ENCODE measurements at regions not wholly inside any gene's neighbourhood (a gene's known extent, or its start where the extent isn't known, plus 50 kb on each side); places are given as distances from the start of the nearest gene placed in this dataset.

DNA sequence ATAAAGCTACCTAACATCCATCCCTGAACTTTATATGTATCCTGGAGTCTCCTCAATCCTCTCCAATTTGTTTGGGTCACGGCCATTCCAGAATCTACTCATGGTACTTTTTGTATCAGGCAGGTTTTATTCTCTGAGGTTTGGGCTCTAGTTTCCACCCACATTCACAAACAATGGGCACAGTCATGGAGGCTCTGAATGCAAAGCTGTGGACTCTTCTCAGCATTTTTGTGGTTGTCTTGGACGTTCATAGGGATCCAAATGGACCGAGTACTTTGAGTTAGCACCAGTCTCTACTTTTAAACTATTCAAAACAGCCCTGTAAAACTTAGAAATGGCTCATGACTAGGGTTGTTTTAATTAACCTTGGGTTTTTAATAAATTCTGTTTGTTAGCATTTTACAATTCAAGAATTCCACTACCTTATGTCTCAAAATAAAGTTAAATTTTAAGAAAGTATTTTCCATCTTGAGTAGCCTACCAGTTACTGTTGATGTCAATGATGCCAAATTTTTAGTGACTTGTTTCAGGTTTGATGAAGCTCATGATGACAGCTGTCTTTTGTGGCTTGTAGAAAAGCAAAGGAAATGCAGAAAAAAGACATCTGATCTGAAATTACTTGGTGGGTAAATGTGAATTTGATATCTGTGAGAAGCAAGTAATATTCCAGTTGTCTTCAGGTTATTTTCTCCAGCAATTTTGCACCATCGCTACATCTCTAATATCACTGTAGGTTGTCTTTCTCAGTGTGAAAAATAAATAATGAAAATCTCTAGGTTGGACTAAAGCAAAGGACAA lies 275.7 kb upstream of the THBS1 start:
- no peak overlapping the region for H3K9ac ChIP-seq (ENCODE audit: insufficient read length, low read depth)
- H3K4me1 ChIP-seq (ENCODE audit: insufficient read depth, insufficient read length), result no peaks in the 10 kb centered on the region
- DNase-seq (ENCODE audit: low read depth, low spot score), result no peak
- no peak for TF ChIP-seq ZNF274 (IDR thresholded peaks at IDR 0.05; ENCODE audit: low read depth, low read length)
- no peak for TF ChIP-seq YY1 (IDR thresholded peaks at IDR 0.05; ENCODE audit: insufficient read depth, insufficient read length)
- TF ChIP-seq SUZ12 (IDR thresholded peaks at IDR 0.05; ENCODE audit: extremely low read depth, insufficient read depth, insufficient read length), result no peak
- no peaks in the 10 kb centered on the region for H3K36me3 ChIP-seq (ENCODE audit: insufficient read depth, insufficient read length, low read length)
- no peaks in the 10 kb centered on the region for H3K9me3 ChIP-seq (ENCODE audit: insufficient read depth, low read length)
- H3K4me3 ChIP-seq (ENCODE audit: insufficient read length, low read depth), result no peak overlapping the region
- H3K27me3 ChIP-seq (ENCODE audit: insufficient read depth, insufficient read length), result no peaks in the 10 kb centered on the region

GRCh38 chr15:39310633-39311032 lies 270.2 kb upstream of the THBS1 start:
- DNase-seq (ENCODE audit: low read depth, low spot score), result no peak
- H3K36me3 ChIP-seq (ENCODE audit: insufficient read depth, insufficient read length, low read length), result no peaks in the 10 kb centered on the region

DNA sequence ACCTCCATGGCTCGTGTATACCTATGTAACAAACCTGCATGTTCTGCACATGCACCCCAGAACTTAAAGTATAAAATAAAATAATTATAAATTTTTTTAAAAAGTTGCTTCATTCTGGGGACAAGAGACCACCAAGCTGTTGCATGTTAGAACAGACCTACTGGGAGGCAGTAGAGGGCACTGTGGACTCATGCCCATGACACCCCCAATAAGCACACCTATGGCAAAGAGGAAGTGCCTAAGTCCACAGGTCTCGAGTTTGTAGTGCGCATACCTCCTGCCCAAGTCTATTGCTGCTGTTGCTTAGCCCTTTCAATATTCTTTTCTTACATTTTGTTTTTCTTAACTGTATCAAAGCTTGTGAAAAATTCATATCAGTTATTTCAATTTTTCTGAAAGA lies 267.9 kb upstream of the THBS1 start:
- Histone ChIP-seq H3K9ac (ENCODE audit: insufficient read length, low read depth) (no peak overlapping the region), H3K4me1 (ENCODE audit: insufficient read depth, insufficient read length) (no peaks in the 10 kb centered on the region), H3K9me3 (ENCODE audit: insufficient read depth, low read length) (no peaks in the 10 kb centered on the region), H3K36me3 (ENCODE audit: insufficient read depth, insufficient read length, low read length) (no peaks in the 10 kb centered on the region), H3K27me3 (ENCODE audit: insufficient read depth, insufficient read length) (no peaks in the 10 kb centered on the region), H3K4me3 (ENCODE audit: insufficient read length, low read depth) (no peak overlapping the region)
- no peak for DNase-seq (ENCODE audit: low read depth, low spot score)
- TF ChIP-seq SUZ12 (IDR thresholded peaks at IDR 0.05; ENCODE audit: extremely low read depth, insufficient read depth, insufficient read length) (no peak), ZNF274 (IDR thresholded peaks at IDR 0.05; ENCODE audit: low read depth, low read length) (no peak), YY1 (IDR thresholded peaks at IDR 0.05; ENCODE audit: insufficient read depth, insufficient read length) (no peak)

More at GRCh38 chr15:39310633-39311032, 270.2 kb upstream of the THBS1 start:
- no peak for TF ChIP-seq SUZ12 (IDR thresholded peaks at IDR 0.05; ENCODE audit: extremely low read depth, insufficient read depth, insufficient read length)
- no peak for TF ChIP-seq YY1 (IDR thresholded peaks at IDR 0.05; ENCODE audit: insufficient read depth, insufficient read length)
- TF ChIP-seq ZNF274 (IDR thresholded peaks at IDR 0.05; ENCODE audit: low read depth, low read length), result no peak
- Histone ChIP-seq H3K4me1 (ENCODE audit: insufficient read depth, insufficient read length) (no peaks in the 10 kb centered on the region), H3K4me3 (ENCODE audit: insufficient read length, low read depth) (no peak overlapping the region), H3K9ac (ENCODE audit: insufficient read length, low read depth) (no peak overlapping the region), H3K9me3 (ENCODE audit: insufficient read depth, low read length) (no peaks in the 10 kb centered on the region), H3K27me3 (ENCODE audit: insufficient read depth, insufficient read length) (no peaks in the 10 kb centered on the region)

DNA sequence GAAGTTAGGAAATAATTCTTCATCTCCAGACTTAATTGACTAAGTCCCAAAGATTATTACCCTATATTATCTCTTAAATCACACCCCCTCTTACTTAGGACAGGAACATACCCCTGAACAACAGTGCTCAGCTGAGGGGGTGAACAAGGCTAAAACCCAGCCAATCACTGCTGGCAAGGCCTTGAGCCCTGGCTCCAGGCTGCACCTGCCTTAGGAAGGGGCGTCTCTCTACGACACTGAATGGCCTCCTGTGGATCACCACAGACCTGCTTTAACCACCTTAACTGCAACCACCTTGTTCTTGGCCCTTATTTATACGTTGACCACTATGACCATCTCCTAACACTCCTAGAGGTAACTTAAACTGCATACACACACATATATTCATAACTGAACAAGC lies 267.4 kb upstream of the THBS1 start:
- TF ChIP-seq SUZ12 (IDR thresholded peaks at IDR 0.05; ENCODE audit: extremely low read depth, insufficient read depth, insufficient read length), result no peak
- no peak for TF ChIP-seq ZNF274 (IDR thresholded peaks at IDR 0.05; ENCODE audit: low read depth, low read length)
- TF ChIP-seq YY1 (IDR thresholded peaks at IDR 0.05; ENCODE audit: insufficient read depth, insufficient read length), result no peak

DNA sequence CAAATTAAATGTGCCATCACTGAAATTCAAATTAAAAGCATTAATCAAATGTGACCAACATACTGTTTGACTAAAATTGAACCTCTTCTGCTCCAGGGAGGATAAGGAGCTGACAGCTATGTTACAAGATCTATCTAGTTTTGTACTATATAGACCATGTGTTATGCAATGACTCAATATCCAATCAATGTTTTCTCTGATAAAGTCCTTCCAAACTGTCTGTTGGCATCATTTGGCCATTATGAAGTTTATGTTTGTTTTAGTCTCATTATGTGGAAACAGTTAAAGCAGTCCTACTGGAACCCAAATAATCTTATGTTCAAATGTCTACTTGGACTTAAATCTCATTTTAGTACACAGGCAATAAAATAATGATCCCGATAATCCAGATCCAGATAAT lies 267.0 kb upstream of the THBS1 start:
- TF ChIP-seq SUZ12 (IDR thresholded peaks at IDR 0.05; ENCODE audit: extremely low read depth, insufficient read depth, insufficient read length), result no peak
- TF ChIP-seq ZNF274 (IDR thresholded peaks at IDR 0.05; ENCODE audit: low read depth, low read length), result no peak
- no peak for TF ChIP-seq YY1 (IDR thresholded peaks at IDR 0.05; ENCODE audit: insufficient read depth, insufficient read length)
- Histone ChIP-seq H3K27me3 (ENCODE audit: insufficient read depth, insufficient read length) (no peaks in the 10 kb centered on the region), H3K9me3 (ENCODE audit: insufficient read depth, low read length) (no peaks in the 10 kb centered on the region), H3K9ac (ENCODE audit: insufficient read length, low read depth) (no peak overlapping the region), H3K36me3 (ENCODE audit: insufficient read depth, insufficient read length, low read length) (no peaks in the 10 kb centered on the region), H3K4me1 (ENCODE audit: insufficient read depth, insufficient read length) (no peaks in the 10 kb centered on the region), H3K4me3 (ENCODE audit: insufficient read length, low read depth) (no peak overlapping the region)
- no peak for DNase-seq (ENCODE audit: low read depth, low spot score)

More for the DNA sequence above, 267.4 kb upstream of the THBS1 start:
- Histone ChIP-seq H3K9ac (ENCODE audit: insufficient read length, low read depth) (no peak overlapping the region), H3K9me3 (ENCODE audit: insufficient read depth, low read length) (no peaks in the 10 kb centered on the region), H3K27me3 (ENCODE audit: insufficient read depth, insufficient read length) (no peaks in the 10 kb centered on the region), H3K4me3 (ENCODE audit: insufficient read length, low read depth) (no peak overlapping the region), H3K4me1 (ENCODE audit: insufficient read depth, insufficient read length) (no peaks in the 10 kb centered on the region), H3K36me3 (ENCODE audit: insufficient read depth, insufficient read length, low read length) (no peaks in the 10 kb centered on the region)
- DNase-seq (ENCODE audit: low read depth, low spot score), result no peak

DNA sequence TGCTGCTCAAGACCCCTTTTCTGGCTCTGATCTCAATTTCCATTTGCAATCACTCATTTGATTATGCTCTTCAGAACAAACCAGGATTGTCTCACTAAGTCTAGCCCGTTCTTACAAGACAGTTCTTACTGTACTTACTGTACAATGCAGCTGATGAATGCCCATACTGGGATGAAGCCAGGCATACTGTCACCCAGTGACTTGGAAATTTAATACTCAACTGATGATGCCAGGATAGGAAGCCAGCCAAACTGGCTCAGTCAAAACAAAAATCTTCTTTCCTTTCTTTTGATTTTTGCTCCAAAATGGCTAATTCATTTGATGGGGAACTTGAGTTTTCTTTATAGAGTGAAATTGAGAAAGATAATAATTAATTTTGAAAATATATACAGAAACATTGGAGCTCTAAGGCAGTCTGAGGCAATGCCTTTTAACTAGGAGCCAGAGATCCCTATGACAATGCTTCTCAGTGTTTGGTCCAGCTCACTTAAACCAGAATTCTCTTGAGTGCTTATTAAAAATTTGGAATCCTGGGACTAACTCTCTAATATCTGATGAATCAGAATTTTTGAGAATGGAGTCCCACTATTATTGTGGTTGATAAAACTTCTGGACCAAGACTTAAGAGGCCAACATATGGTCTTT lies 265.6 kb upstream of the THBS1 start:
- Histone ChIP-seq H3K9me3 (ENCODE audit: insufficient read depth, low read length) (no peaks in the 10 kb centered on the region), H3K4me1 (ENCODE audit: insufficient read depth, insufficient read length) (no peaks in the 10 kb centered on the region), H3K27me3 (ENCODE audit: insufficient read depth, insufficient read length) (no peaks in the 10 kb centered on the region), H3K36me3 (ENCODE audit: insufficient read depth, insufficient read length, low read length) (no peaks in the 10 kb centered on the region), H3K4me3 (ENCODE audit: insufficient read length, low read depth) (no peak overlapping the region), H3K9ac (ENCODE audit: insufficient read length, low read depth) (no peak overlapping the region)
- no peak for DNase-seq (ENCODE audit: low read depth, low spot score)
- no peak for TF ChIP-seq YY1 (IDR thresholded peaks at IDR 0.05; ENCODE audit: insufficient read depth, insufficient read length)

DNA sequence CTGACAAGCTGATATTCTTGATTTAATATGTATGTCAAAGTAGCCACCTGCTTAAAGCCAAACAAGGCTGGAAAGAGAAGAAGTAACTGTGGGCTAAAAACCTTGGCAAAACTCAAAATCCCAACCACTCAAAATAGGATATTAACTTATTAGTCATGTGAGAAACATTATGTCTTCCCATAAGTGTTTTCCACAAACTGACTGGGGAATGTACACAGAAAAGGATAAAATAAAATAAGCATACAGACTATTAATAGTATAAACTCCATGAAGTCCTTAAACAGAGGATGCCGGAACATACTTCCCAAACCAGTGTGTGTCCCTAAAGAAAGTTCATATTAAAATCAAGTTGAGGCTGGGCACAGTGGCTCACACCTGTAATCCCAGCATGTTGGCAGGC lies 263.7 kb upstream of the THBS1 start:
- no peak for DNase-seq (ENCODE audit: low read depth, low spot score)
- TF ChIP-seq SUZ12 (IDR thresholded peaks at IDR 0.05; ENCODE audit: extremely low read depth, insufficient read depth, insufficient read length) (no peak), ZNF274 (IDR thresholded peaks at IDR 0.05; ENCODE audit: low read depth, low read length) (no peak), YY1 (IDR thresholded peaks at IDR 0.05; ENCODE audit: insufficient read depth, insufficient read length) (no peak)
- no peaks in the 10 kb centered on the region for H3K27me3 ChIP-seq (ENCODE audit: insufficient read depth, insufficient read length)
- H3K9me3 ChIP-seq (ENCODE audit: insufficient read depth, low read length), result no peaks in the 10 kb centered on the region
- H3K36me3 ChIP-seq (ENCODE audit: insufficient read depth, insufficient read length, low read length), result no peaks in the 10 kb centered on the region
- H3K4me1 ChIP-seq (ENCODE audit: insufficient read depth, insufficient read length), result no peaks in the 10 kb centered on the region
- no peak overlapping the region for H3K4me3 ChIP-seq (ENCODE audit: insufficient read length, low read depth)
- no peak overlapping the region for H3K9ac ChIP-seq (ENCODE audit: insufficient read length, low read depth)
